Mucosa of stomach (tissue), 1 donor: ENCODE measurements at regions not wholly inside any gene's neighbourhood (a gene's known extent, or its start where the extent isn't known, plus 50 kb on each side); places are given as distances from the start of the nearest gene placed in this dataset.

ENCODE experiments used
- H3K27me3 ChIP-seq: one replicate; pipeline ENCODE4 v1.7.0; 2013; ENCODE audit warnings: mild to moderate bottlenecking, low read length; ENCODE audit not compliant: control insufficient read depth, insufficient read depth
- H3K36me3 ChIP-seq: one replicate; pipeline ENCODE4 v1.7.0; 2013; ENCODE audit warnings: low read length; ENCODE audit not compliant: control insufficient read depth, insufficient read depth
- H3K4me1 ChIP-seq: one replicate; pipeline ENCODE4 v1.7.0; 2013; ENCODE audit warnings: mild to moderate bottlenecking, low read length; ENCODE audit not compliant: control insufficient read depth, insufficient read depth
- H3K4me3 ChIP-seq: one replicate; pipeline ENCODE4 v1.7.0; 2013; ENCODE audit warnings: low read length
- H3K9ac ChIP-seq: one replicate; pipeline ENCODE4 v1.7.0; 2013; ENCODE audit warnings: mild to moderate bottlenecking, low read length, moderate library complexity
- H3K9me3 ChIP-seq: one replicate; pipeline ENCODE4 v1.7.0; 2013; ENCODE audit warnings: mild to moderate bottlenecking, low read length, moderate library complexity; ENCODE audit not compliant: control insufficient read depth
- donor health status: Pancreatic carcinoma.

DNA sequence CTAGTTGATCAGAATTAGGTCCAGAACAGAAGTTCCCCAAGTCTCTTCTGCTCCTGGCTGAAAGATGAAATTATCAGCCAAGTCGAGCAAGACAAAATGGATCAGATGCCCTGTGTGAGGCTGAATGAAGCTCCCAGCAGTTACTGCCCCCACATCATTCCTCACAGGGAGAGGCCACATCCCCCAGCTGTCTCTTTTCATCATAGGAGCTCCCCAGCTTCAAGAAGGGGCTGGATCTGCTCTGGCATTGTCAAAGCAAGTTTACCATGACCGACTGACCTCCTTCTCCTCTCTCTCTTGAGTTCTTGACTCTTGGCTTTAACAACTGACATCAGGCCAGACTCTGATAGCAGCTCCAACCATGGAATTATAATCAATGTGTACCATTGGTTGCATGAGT, 133.3 kb upstream of the RAD23B start:
- Histone ChIP-seq H3K4me3 (no peak overlapping the region), H3K9me3 (no peaks in the 10 kb centered on the region), H3K9ac (no peak overlapping the region), H3K36me3 (no peaks in the 10 kb centered on the region), H3K27me3 (no peaks in the 10 kb centered on the region), H3K4me1 (no peaks in the 10 kb centered on the region)

DNA sequence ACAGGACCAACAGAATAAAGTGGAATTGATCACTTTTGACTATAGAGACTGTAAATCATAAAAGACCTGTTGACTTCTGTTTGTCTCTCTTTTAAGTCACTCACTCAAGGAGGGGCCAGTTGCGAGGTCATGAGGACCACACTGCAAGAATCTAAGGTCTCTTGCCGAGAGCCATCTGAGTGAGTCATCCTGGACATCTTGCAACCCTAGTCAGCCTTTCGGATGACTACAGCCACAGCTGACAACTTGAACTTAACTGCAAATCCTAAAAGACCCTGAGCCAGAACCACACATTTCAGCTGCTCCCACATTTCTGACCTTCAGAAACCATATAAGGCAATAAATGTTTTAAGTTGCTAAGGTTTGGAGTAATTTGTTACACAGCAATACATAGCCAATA, 129.7 kb upstream of the RAD23B start:
- H3K36me3 ChIP-seq = no peaks in the 10 kb centered on the region
- no peak overlapping the region for H3K9ac ChIP-seq
- H3K27me3 ChIP-seq = no peaks in the 10 kb centered on the region
- no peaks in the 10 kb centered on the region for H3K9me3 ChIP-seq
- no peak overlapping the region for H3K4me3 ChIP-seq
- H3K4me1 ChIP-seq = no peaks in the 10 kb centered on the region

DNA sequence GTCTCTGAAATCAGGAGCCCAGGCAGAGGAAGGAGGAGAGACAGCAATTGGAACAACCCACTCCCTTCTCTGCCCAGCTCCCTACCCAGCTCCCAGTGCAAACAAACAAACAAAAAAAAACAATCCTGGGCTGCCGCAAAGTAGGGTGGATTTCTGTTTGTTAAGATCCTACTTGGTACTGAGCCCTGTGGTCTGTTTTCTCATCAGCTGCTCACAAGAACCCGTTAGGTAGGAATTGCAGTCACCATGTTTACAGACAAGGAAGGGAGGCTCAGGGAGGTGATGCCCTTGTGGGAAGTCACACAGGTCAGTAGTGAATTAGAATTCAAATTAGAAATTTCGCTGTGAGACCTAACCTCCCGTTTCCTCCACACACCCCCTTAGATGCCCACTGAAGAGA, 128.8 kb upstream of the RAD23B start:
- H3K4me3 ChIP-seq = no peak overlapping the region
- no peaks in the 10 kb centered on the region for H3K36me3 ChIP-seq
- no peaks in the 10 kb centered on the region for H3K4me1 ChIP-seq
- H3K9ac ChIP-seq = no peak overlapping the region
- no peaks in the 10 kb centered on the region for H3K27me3 ChIP-seq
- no peaks in the 10 kb centered on the region for H3K9me3 ChIP-seq

DNA sequence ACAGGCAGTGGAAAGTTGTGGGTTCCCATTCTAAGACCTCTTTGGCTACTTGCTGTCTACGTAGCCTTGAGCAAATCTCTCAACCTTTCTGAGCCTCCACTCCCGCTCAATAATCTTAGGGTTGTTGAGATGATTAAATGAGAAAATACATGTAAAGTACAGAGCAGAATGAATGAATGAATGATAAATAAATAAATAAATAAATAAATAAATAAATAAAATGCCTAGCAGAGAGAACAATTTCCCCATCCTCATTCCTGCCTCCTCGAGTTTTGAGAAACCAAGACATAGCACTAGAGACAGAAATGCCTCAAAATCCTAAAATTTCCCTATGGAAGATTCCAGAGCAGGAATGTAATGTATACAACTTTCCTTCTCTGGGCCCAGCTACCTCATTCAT, 128.3 kb upstream of the RAD23B start:
- H3K36me3 ChIP-seq = no peaks in the 10 kb centered on the region
- H3K9ac ChIP-seq = no peak overlapping the region
- no peaks in the 10 kb centered on the region for H3K4me1 ChIP-seq

DNA sequence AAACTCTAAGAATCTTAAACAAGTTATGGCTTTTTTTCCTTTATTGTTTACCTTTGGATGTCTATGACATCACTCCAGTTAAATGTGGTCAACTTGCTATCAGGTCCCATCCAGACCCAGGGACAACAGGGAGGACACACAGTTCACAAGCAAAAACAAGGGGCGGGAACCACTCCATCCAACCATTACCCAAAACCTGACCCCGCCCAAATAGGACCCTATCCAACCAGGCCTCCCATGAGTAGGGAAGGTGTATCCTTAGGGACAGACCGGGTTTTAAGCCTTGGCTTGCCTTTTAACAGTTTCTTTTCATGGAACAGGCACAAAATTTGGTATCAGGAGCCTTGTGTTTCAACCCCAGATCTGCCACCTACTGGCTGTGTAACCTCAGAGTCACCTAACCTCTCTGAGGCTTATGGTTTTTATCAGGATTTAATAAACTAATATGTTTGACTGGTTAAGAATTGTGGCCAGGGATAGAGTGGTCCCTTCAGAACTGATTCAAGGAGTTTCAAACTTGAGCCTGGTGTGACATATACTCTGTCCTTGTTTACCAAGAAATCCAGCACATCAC, 127.7 kb upstream of the RAD23B start:
- H3K9me3 ChIP-seq = no peaks in the 10 kb centered on the region

More for the DNA sequence above, 128.3 kb upstream of the RAD23B start:
- H3K9me3 ChIP-seq = no peaks in the 10 kb centered on the region
- no peak overlapping the region for H3K4me3 ChIP-seq
- H3K27me3 ChIP-seq = no peaks in the 10 kb centered on the region

DNA sequence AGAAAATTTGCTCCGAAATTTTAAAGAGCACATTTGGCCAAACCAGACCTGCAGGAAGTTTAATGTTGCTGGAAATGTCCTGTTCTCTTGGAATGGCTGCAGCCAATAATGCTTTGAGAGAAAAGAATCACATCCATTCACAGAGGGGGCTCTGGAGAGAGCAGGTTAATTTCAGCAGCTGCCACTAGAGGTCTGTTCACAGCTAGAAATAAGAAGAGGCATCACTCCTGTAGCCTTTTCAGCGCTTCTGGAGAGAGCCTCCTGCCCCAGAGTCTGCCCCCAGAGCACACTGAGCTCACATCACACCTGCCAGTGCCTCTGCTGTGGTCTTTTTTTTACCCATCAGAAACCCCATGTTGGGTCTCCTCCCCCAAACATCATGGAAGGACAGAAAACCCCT, 124.8 kb upstream of the RAD23B start:
- Histone ChIP-seq H3K36me3 (no peaks in the 10 kb centered on the region), H3K27me3 (no peaks in the 10 kb centered on the region), H3K9ac (no peak overlapping the region), H3K9me3 (no peaks in the 10 kb centered on the region), H3K4me1 (no peaks in the 10 kb centered on the region), H3K4me3 (no peak overlapping the region)

More for the DNA sequence above, 127.7 kb upstream of the RAD23B start:
- no peaks in the 10 kb centered on the region for H3K4me1 ChIP-seq
- H3K4me3 ChIP-seq = no peak overlapping the region
- no peak overlapping the region for H3K9ac ChIP-seq
- no peaks in the 10 kb centered on the region for H3K36me3 ChIP-seq
- H3K27me3 ChIP-seq = no peaks in the 10 kb centered on the region

DNA sequence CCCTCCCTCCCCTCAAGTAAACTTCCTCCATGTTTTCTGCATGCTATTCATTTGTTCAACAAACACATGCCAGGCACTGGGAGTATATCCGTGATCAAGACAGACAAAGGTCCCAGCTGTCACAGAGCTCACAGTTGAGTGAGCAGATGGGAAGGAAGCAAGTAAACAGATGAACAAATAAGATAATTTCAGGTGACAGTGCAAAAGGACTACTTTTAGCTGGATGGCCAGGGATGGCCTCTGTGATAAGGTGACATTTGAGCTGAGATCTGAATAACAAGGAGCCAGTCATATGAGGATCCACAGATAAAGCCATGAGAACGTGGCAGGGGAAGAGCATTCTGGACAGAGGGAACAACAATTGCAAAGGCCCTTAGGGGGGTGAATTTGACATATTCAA, 121.7 kb upstream of the RAD23B start:
- no peak overlapping the region for H3K4me3 ChIP-seq
- H3K9me3 ChIP-seq = no peaks in the 10 kb centered on the region
- no peaks in the 10 kb centered on the region for H3K36me3 ChIP-seq
- H3K27me3 ChIP-seq = no peaks in the 10 kb centered on the region
- no peak overlapping the region for H3K9ac ChIP-seq
- no peaks in the 10 kb centered on the region for H3K4me1 ChIP-seq

DNA sequence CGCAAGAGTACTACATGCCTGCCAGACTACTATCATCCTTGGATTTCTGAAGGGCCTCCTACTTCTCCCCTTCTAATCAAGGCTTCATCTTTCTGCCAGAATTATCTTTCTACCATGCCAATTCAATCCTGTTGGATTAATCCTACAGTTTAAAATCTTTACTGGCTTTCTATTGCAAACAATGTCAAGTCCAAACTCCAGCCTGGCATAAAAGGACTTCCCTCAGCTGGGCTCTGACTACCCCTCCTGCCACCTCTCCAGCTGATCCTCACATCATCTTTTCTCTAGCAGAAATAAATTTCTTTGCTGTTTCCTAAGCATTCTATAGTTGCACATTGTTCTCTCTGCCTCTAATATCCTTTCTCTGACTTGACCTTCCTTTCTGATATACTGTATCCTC, 119.7 kb upstream of the RAD23B start:
- H3K36me3 ChIP-seq = no peaks in the 10 kb centered on the region
- no peaks in the 10 kb centered on the region for H3K27me3 ChIP-seq
- H3K9me3 ChIP-seq = no peaks in the 10 kb centered on the region
- H3K4me1 ChIP-seq = no peaks in the 10 kb centered on the region
- no peak overlapping the region for H3K4me3 ChIP-seq
- no peak overlapping the region for H3K9ac ChIP-seq

DNA sequence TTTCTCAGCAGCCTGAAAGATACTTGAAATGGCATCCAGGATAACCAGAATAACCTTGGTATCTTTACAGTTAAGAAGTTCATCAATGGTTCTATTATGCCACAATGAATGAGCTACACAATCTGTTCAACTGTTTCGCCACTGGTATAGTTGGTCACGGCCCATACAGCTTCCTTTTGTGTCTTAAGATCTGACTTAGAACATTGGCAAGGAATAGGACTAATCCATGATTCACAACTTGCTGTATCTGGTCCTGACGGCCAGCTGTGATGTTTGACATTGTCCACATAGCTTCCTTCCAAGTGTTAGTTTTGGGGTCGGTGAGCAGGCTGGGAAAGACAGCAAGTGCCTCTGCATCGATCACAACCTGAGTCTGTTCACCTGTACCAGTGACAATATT, 113.3 kb upstream of the RAD23B start:
- Histone ChIP-seq H3K4me1 (peaks cover 2% of the 10 kb centered on the region), H3K9ac (no peak overlapping the region), H3K36me3 (no peaks in the 10 kb centered on the region), H3K9me3 (no peaks in the 10 kb centered on the region), H3K27me3 (no peaks in the 10 kb centered on the region), H3K4me3 (no peak overlapping the region)

DNA sequence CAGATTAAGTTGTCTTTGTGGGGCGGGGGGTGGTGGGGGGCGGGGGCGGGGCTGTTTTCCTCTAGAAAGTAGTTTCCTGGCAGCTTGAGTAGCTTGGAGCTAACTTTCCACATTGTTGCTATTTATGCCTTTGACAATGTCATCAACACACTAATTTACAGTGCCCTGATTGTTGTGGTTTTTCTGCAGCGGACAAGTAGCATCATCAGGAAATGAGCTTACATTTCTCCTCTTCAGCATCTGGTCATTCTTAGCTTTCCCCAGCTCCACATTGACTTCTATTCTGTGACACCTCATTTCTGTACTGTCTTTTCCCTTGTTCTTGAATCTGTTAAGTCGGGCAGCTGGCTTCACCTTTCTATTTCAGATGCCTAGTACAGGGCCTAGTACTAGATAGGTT, 112.3 kb upstream of the RAD23B start:
- Histone ChIP-seq H3K9ac (no peak overlapping the region), H3K4me1 (peaks cover 12% of the 10 kb centered on the region), H3K9me3 (no peaks in the 10 kb centered on the region), H3K27me3 (no peaks in the 10 kb centered on the region), H3K4me3 (no peak overlapping the region), H3K36me3 (no peaks in the 10 kb centered on the region)

DNA sequence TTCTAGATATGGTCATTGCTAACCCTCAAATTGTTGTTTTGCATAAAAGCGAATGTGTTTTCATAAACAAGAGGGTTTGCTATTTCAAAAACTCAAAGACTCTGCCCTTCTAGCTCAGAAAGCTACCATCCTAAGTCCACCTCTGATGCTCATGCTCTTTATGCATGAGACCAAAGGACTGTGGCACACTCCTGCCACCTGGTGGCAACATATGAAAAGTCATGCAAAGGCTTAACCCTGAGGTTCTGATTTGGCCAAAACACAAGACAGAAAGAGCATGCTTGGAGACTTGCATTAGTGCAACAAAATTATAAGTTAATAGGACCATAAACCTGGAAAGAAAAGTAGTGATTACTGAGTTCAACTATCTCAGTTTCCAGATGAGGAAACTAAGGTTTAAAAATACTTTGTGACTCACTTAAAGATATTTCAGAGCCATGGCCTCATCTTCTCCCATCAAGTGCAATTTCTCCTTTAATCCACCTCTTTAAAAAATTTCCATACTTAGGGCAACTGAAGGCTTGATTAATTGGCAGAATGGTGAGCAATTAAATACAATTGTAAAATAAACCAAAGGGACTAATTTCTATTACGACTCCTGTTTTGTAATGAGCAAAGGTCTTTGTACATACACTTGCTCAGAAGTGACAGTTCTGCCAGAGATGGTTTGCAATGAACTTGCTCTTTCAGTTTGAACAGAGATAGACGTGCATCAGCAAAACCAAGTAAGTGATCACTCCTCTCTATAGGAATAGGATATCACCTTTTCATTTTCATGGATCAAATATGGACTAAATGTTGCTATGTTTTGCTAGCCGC, 110.7 kb upstream of the RAD23B start:
- Histone ChIP-seq H3K9ac (no peak overlapping the region), H3K4me3 (no peak overlapping the region), H3K27me3 (no peaks in the 10 kb centered on the region), H3K36me3 (no peaks in the 10 kb centered on the region), H3K4me1 (peaks cover 14% of the 10 kb centered on the region), H3K9me3 (no peaks in the 10 kb centered on the region)

DNA sequence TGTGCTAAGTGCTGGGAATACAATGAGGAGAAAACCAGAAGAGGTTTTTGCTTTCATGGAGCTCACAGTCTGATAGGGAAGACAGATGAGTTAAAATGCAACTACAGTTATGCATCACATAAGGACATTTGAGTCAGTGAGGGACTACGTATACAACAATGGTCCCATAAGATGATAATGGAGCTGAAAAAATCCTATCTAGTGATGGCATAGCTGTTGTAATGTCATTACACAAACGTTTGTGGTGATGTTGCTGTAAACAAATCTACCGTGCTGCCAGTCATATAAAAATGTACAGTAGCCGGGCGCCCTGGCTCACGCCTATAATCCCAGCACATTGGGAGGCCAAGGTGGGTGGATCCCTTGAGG, 110.1 kb upstream of the RAD23B start:
- Histone ChIP-seq H3K9me3 (no peaks in the 10 kb centered on the region), H3K27me3 (no peaks in the 10 kb centered on the region), H3K4me3 (no peak overlapping the region), H3K36me3 (no peaks in the 10 kb centered on the region), H3K4me1 (peaks cover 14% of the 10 kb centered on the region), H3K9ac (no peak overlapping the region)
